ENCODE measurements at regions not wholly inside any gene's neighbourhood (a gene's known extent, or its start where the extent isn't known, plus 50 kb on each side); places are given as distances from the start of the nearest gene placed in this dataset.

DNA sequence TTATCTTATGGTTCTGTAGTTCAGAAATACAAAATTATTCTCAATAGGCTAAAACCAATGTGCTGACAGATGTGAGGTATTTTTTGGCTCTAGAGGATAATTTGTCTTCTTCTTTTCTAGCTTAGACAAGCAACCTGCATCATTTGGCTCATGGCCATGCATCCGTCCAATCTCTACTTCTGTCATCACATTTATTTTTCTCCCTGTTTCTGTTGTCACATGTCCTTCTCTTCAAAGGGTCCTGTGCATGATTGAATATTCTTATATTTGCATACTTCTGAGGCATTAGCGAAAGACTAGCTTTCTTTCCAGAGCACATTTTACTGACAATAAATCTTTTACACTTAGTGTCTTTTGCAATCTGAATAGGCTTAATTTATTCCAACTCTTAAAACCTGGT is 564.7 kb downstream of the CDH10 start:
- Mint-ChIP-seq H3K36me3 (ENCODE audit: low read depth) (no peaks in the 10 kb centered on the region), H3K27ac (no peak overlapping the region), H3K9me3 (no peaks in the 10 kb centered on the region), H3K4me1 (ENCODE audit: low read depth) (no peaks in the 10 kb centered on the region), H3K4me3 (no peak overlapping the region), H3K27me3 (no peaks in the 10 kb centered on the region)
- no peak for DNase-seq

DNA sequence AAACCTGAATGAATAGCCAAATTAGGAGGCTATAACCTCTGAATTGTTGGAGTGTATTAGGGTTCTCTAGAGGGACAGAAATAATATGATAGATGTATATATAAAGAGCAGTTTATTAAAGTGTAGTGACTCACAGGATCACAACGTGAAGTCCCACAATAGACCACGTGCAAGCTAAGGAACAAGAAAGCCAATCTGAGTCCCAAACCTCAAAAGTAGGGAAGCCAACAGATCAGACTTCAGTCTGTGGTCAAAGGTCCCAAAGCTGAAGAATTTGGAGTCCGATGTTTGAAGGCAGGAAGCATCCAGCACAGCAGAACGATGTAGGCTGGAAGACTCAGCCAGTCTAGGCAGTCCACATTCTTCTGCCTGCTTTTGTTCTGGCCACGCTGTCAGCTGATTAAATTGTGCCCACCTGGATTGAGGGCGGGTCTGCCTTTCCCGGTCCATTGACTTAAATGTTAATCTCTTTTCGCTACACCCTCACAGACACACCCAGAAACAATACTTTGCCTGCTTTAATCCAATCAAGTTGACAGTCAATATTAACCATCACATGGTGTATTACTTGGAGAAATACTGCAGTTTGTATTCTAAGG is 550.6 kb downstream of the CDH10 start:
- Mint-ChIP-seq H3K27ac (no peak overlapping the region), H3K4me1 (ENCODE audit: low read depth) (no peaks in the 10 kb centered on the region), H3K4me3 (no peak overlapping the region), H3K36me3 (ENCODE audit: low read depth) (no peaks in the 10 kb centered on the region), H3K9me3 (peaks cover 17% of the 10 kb centered on the region), H3K27me3 (no peaks in the 10 kb centered on the region)
- no peak for DNase-seq

DNA sequence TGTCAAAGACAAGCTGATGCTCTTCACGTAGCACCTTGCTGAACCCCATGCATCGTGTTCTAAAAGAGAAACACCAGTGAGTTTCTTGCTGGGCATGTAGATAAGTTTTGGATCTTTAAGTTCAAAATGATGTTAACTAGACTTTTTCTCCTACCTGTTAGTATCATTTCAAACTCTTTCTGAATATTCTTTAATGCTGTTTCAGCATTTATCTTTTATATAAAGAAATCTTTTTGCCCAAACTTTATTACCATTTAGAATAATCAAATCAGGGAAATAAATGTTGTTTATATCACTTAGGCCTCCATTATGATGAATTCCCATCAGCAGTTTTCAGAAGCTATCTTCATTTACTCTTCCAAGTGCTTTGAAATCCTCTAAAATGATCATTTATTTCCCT is 542.8 kb downstream of the CDH10 start:
- H3K36me3 Mint-ChIP-seq (ENCODE audit: low read depth), result no peaks in the 10 kb centered on the region
- H3K9me3 Mint-ChIP-seq, result peaks cover 28% of the 10 kb centered on the region
- H3K4me1 Mint-ChIP-seq (ENCODE audit: low read depth), result no peaks in the 10 kb centered on the region
- no peak overlapping the region for H3K27ac Mint-ChIP-seq
- DNase-seq, result no peak
- H3K27me3 Mint-ChIP-seq, result no peaks in the 10 kb centered on the region
- H3K4me3 Mint-ChIP-seq, result no peak overlapping the region

DNA sequence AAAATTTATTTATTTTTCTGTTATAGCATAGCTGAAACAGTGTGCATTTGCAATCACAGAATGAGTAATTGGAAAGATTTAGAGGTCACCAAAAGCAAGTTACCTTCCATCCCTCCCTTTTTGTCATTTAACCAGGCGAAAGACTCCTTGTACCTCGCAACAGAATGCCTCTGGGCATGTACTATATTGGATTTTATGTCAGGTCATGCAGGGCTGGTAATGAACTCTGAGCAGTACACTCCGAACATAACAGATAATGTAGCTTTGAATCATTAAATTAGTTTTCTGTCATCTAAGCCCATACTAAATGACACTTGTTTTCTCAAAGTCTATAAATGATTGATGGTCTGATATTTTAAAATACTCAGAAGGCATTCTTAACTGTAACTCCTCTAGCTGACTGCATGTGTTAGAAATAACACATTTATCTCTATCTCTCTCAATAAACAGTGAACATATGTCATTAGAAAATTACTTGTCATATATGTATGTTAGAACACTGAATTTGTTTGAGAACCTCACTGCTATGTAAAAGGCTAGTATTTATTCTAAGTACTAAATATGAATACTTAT is 541.2 kb downstream of the CDH10 start:
- no peak for DNase-seq
- H3K27me3 Mint-ChIP-seq, result no peaks in the 10 kb centered on the region
- peaks cover 21% of the 10 kb centered on the region for H3K9me3 Mint-ChIP-seq
- no peak overlapping the region for H3K27ac Mint-ChIP-seq
- H3K36me3 Mint-ChIP-seq (ENCODE audit: low read depth), result no peaks in the 10 kb centered on the region
- H3K4me3 Mint-ChIP-seq, result no peak overlapping the region
- no peaks in the 10 kb centered on the region for H3K4me1 Mint-ChIP-seq (ENCODE audit: low read depth)

DNA sequence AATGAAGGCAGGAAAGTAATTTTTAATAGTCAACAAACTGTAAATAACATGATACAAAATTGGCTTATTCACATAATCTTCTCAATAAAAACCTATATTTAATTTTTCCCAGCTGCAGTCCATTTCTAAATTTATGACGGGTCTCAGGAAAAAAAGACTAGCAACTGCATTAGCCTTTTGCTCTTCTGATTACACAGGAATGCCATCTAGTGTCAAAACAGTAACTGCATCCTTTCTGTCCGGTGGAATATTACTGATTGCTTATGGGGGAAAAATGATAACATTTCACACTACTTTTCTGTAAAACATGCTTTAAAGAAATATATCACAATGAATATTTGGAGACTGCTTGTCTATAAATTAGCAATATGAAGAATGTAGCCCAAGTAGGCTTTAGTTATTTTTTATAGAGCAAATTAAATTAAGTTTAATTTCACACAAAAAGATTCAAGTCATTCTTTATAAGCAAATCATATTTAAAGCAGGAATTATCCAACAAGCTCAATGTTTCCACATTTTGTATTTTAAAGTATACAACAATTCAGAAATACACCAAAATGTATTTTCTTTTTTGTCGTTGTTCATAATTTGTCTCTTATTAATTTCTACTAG is 534.7 kb downstream of the CDH10 start:
- Mint-ChIP-seq H3K27me3 (no peaks in the 10 kb centered on the region), H3K9me3 (peaks cover 13% of the 10 kb centered on the region), H3K36me3 (ENCODE audit: low read depth) (no peaks in the 10 kb centered on the region), H3K27ac (no peak overlapping the region), H3K4me1 (ENCODE audit: low read depth) (no peaks in the 10 kb centered on the region), H3K4me3 (no peak overlapping the region)
- DNase-seq, result no peak

DNA sequence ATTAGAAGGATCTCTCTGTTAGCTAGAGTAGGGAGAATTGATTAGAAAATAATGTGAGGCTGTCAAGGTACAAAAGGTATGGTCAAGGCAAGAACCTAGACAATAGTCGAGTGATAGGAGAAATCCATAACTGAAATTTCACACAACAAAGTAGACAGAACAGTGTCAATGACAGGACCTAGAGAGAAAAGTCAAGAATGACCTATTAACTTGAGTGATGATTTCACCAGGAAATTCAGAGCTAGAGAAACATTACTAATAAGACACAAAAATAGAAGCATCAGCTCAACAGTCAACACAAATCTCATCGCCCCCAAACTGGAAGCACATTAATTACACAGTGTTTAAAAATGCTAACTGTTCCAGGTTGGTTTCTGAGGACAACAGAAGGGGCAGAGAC is 532.4 kb downstream of the CDH10 start:
- H3K4me1 Mint-ChIP-seq (ENCODE audit: low read depth), result no peaks in the 10 kb centered on the region
- peaks cover 25% of the 10 kb centered on the region for H3K9me3 Mint-ChIP-seq
- no peak overlapping the region for H3K27ac Mint-ChIP-seq
- no peaks in the 10 kb centered on the region for H3K27me3 Mint-ChIP-seq
- no peaks in the 10 kb centered on the region for H3K36me3 Mint-ChIP-seq (ENCODE audit: low read depth)
- no peak overlapping the region for H3K4me3 Mint-ChIP-seq
- DNase-seq, result no peak

DNA sequence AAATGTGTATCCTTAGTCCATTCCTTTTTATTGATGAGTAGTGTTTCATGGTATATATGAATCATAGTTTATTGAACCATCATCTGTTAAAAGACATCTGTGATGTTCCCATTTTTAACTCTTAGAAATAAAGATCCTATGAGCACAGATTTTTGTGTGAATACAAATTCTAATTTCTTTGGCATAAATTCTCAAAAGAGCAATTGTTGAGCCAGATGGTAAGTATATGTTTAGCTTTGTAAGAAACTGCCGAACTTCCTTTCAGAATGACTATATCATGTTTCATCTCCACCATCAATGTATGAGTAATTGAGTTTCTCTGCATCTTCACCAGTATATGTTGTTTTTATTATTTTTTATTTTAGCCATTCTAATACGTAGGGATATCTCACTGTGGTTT is 526.4 kb downstream of the CDH10 start:
- H3K9me3 Mint-ChIP-seq, result peaks cover 34% of the 10 kb centered on the region
- no peak for DNase-seq
- H3K36me3 Mint-ChIP-seq (ENCODE audit: low read depth), result no peaks in the 10 kb centered on the region
- H3K27ac Mint-ChIP-seq, result no peak overlapping the region
- H3K4me3 Mint-ChIP-seq, result no peak overlapping the region
- no peaks in the 10 kb centered on the region for H3K27me3 Mint-ChIP-seq
- H3K4me1 Mint-ChIP-seq (ENCODE audit: low read depth), result no peaks in the 10 kb centered on the region

DNA sequence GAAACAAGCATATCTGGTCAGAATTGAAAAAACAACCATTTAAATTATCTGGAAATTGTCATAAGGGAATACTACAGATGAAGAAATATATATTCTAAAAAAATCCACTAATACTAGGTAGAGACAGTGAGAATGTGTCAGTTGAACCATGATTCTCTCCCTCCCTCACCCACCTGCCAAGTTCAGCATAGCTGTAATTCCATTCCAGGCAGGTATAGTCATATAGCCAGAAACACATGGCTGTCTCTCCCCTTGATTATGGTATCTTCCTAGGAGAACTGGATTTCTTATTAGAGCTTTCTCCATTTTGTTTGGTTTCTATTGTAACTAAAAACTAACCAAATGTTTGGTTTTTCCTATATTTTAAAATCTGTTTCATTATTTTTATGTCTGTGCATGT is 509.2 kb downstream of the CDH10 start:
- Mint-ChIP-seq H3K27me3 (no peaks in the 10 kb centered on the region), H3K9me3 (peaks cover 25% of the 10 kb centered on the region), H3K27ac (no peak overlapping the region), H3K4me1 (ENCODE audit: low read depth) (no peaks in the 10 kb centered on the region), H3K36me3 (ENCODE audit: low read depth) (no peaks in the 10 kb centered on the region), H3K4me3 (no peak overlapping the region)
- no peak for DNase-seq

DNA sequence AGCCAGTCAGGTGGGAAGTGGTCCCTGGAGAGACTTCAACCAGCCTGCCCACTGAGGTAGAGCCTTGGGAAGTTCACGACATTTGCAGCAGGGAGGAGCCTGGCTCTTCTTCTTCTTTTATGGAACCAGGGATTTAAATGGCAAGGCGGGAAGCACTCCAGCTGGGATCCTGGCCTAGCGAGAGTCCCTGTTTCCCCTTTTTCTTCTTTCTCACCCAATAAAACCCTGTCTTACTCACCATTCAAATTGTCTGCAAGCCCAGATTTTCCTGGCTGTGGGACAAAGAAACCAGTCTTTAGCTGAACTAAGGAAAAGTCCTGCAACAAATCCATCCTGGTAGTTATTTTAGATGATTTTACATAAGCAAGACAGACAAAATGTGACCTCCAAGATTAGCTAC is 503.7 kb downstream of the CDH10 start:
- no peak overlapping the region for H3K4me3 Mint-ChIP-seq
- no peak for DNase-seq
- H3K27me3 Mint-ChIP-seq, result no peaks in the 10 kb centered on the region
- H3K36me3 Mint-ChIP-seq (ENCODE audit: low read depth), result no peaks in the 10 kb centered on the region
- no peak overlapping the region for H3K27ac Mint-ChIP-seq
- H3K9me3 Mint-ChIP-seq, result peaks cover 29% of the 10 kb centered on the region
- H3K4me1 Mint-ChIP-seq (ENCODE audit: low read depth), result no peaks in the 10 kb centered on the region

DNA sequence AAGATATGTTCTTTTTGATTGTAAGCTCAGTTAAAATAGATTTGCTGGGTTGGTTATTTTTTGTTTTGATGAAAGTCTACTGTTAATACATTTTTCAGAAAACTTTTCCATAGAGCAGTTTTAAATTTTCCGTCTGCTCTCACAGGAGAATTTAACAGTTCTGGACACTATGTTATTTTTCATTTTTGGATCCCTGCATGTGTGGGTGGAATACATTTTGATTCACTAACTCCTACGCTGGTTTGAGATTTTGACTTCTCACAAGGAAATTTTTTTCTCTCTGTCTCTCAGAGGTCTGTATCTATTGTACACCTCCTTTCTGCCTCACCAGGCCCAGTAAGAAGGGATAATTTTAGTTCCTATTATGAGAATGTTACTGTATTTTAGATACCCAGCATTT is 502.4 kb downstream of the CDH10 start:
- Mint-ChIP-seq H3K27me3 (no peaks in the 10 kb centered on the region), H3K9me3 (peaks cover 24% of the 10 kb centered on the region), H3K27ac (no peak overlapping the region), H3K4me3 (no peak overlapping the region), H3K4me1 (ENCODE audit: low read depth) (no peaks in the 10 kb centered on the region), H3K36me3 (ENCODE audit: low read depth) (no peaks in the 10 kb centered on the region)
- no peak for DNase-seq

DNA sequence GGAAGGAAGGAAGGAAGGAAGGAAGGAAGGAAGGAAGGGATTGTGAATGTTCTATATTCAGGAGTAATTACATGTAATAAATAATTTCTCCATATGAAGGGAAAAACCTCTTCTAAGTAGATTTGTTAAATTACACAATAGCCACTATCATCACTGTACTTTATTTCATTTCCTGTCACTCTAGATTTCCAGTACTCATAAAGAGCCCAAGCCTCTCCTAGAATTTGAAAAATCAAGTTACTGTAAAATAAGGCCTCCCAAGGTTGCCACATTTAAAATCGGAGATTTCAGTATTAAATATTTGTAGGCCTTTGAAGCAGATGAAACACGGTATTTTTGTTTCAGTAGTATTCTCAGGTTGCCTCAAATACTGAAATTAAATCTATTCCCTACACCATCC is 499.0 kb downstream of the CDH10 start:
- Mint-ChIP-seq H3K9me3 (peaks cover 13% of the 10 kb centered on the region), H3K4me3 (no peak overlapping the region), H3K27me3 (no peaks in the 10 kb centered on the region), H3K4me1 (ENCODE audit: low read depth) (no peaks in the 10 kb centered on the region), H3K36me3 (ENCODE audit: low read depth) (no peaks in the 10 kb centered on the region), H3K27ac (no peak overlapping the region)
- no peak for DNase-seq

DNA sequence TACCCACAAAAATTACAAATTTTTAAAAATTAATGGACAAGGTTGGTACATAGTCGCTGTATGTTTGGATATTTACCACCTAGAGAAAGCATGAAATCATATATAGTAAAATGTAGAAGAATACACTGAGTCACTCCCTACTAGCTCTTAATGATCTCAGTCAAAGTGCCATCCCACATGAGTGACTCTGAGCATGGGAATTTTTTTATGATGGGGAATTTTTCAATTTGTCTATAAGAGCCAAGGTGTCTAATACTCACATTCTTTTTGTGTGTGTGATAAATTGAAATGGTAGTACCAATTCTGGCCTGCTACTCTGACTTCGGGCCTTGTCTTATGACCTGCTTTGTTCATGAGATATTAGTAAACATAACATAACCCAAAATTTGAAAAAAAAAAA is 483.2 kb downstream of the CDH10 start:
- Mint-ChIP-seq H3K27ac (no peak overlapping the region), H3K27me3 (no peaks in the 10 kb centered on the region), H3K9me3 (peaks cover 28% of the 10 kb centered on the region), H3K36me3 (ENCODE audit: low read depth) (no peaks in the 10 kb centered on the region), H3K4me3 (no peak overlapping the region), H3K4me1 (ENCODE audit: low read depth) (no peaks in the 10 kb centered on the region)
- no peak for DNase-seq

DNA sequence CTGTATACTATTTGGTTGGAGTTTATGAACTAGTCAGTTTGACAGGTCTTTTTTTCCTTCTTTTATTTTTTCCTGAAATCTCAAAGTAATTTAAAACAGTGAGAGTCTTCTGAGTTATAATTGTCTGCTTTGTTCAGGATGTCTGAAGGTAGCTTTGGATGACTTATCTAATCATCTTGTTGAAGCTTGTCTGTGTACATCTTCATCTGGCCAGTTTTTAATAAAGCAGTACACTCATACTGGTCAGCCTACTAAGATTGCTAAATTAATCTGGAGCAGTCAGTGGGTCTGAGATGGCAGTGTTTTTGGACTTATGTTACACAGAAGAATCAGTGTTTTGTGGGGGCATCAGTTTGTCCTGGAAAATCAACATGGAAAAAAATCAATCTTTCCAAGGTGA is 482.4 kb downstream of the CDH10 start:
- no peak for DNase-seq
- Mint-ChIP-seq H3K36me3 (ENCODE audit: low read depth) (no peaks in the 10 kb centered on the region), H3K9me3 (peaks cover 32% of the 10 kb centered on the region), H3K4me1 (ENCODE audit: low read depth) (no peaks in the 10 kb centered on the region), H3K27ac (no peak overlapping the region), H3K4me3 (no peak overlapping the region), H3K27me3 (no peaks in the 10 kb centered on the region)

DNA sequence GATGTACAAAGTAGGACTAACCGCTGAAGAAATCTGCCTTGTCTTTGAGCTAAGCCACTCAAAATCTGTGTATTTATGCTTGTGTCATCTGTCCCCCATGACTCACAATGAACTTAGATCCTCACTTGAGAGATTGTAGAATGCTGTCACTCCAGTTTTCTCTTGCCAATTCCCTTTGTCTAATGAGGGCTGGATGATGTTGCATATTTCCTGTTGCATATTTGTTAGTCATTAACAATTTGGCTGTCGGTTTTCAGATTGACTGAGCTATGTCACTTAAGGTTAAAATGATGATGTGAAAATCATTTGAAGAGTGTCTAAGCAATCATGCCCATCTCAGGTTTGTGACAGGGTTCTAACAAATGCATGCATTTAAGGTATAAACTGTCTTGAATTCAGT is 481.7 kb downstream of the CDH10 start:
- Mint-ChIP-seq H3K4me1 (ENCODE audit: low read depth) (no peaks in the 10 kb centered on the region), H3K4me3 (no peak overlapping the region), H3K9me3 (peaks cover 36% of the 10 kb centered on the region), H3K27me3 (no peaks in the 10 kb centered on the region), H3K27ac (no peak overlapping the region), H3K36me3 (ENCODE audit: low read depth) (no peaks in the 10 kb centered on the region)
- DNase-seq, result no peak

DNA sequence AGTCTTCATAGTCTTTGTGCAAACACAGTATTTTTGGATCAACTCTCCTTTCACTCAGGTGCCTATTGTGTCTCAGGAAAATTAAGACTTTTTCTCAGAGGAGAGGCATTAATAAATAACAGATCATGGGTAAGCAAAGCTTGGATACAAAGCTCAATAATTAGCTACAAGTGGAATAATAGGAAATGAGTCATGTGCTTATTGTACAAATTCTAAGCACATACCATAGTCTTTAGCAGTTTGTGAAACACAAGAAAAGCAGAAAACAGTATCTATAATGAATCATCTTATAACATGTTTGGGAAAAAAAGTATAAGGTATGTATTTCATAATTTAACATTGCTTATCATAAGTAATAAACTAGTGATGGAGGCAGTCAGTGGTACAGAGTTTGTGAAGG is 477.0 kb downstream of the CDH10 start:
- no peaks in the 10 kb centered on the region for H3K4me1 Mint-ChIP-seq (ENCODE audit: low read depth)
- peaks cover 24% of the 10 kb centered on the region for H3K9me3 Mint-ChIP-seq
- DNase-seq, result no peak
- H3K36me3 Mint-ChIP-seq (ENCODE audit: low read depth), result no peaks in the 10 kb centered on the region
- no peak overlapping the region for H3K27ac Mint-ChIP-seq
- H3K27me3 Mint-ChIP-seq, result no peaks in the 10 kb centered on the region
- H3K4me3 Mint-ChIP-seq, result no peak overlapping the region

DNA sequence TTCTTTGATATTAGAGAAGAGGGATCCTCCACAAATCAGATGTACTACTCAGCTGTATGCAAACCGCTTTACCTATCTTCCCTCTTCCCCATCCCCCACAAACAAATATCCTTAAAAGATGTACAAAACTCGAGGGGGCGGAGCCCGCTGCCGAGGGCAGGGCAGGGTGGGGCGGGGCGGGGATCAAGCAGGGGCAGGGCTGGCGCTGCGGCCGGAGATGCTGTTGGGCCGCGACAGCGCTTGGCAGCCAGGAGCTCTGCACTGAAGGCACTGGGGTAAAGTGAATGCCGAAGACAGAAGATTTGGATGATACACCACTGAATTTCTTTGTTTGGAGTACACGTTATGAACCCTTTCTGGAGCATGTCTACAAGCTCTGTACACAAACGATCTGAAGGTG is 474.8 kb downstream of the CDH10 start:
- DNase-seq, result no peak
- Mint-ChIP-seq H3K9me3 (peaks cover 17% of the 10 kb centered on the region), H3K4me1 (ENCODE audit: low read depth) (no peaks in the 10 kb centered on the region), H3K36me3 (ENCODE audit: low read depth) (no peaks in the 10 kb centered on the region), H3K27me3 (no peaks in the 10 kb centered on the region), H3K4me3 (no peak overlapping the region), H3K27ac (no peak overlapping the region)
